TTC549 (cell line): ENCODE measurements at regions not wholly inside any gene's neighbourhood (a gene's known extent, or its start where the extent isn't known, plus 50 kb on each side); places are given as distances from the start of the nearest gene placed in this dataset.
A peak's percentile ranks its signal among the peaks of the same experiment; 100 is the strongest.
"Not testable (repeated sequence)": the region's sequence is repeated elsewhere in the genome, so short reads cannot be mapped to it uniquely, and the experiment has no call there.

ENCODE experiments used
- FAIRE-seq: peaks from 2 replicates; lab custom pipeline; 2012; peaks lifted over from hg19 to GRCh38; lab: Jason Lieb, UNC

- FAIRE-seq, result no peak
These were observed 144.3 kb downstream of the FCRL5 start for GRCh38 chr1:157407917-157408525.

DNA sequence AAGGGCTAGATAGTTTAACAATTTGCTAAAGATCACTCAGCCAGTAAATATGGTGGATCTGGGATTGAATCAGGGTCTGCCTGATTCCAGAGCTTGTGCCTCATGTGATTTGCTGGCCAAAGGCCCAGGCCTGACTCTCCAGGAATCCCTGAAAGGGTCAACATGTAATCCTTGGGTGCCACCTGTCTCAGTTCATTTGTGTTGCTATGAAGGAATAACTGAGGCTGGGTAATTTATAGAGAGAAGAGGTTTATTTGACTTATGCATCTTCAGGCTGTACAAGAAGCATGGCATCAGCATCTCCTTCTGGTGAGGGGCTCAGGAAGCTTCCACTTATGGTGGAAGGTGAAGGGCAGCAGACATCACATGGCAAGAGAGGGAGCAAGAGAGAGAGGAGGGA is 144.9 kb downstream of the FCRL5 start:
- no peak for FAIRE-seq

DNA sequence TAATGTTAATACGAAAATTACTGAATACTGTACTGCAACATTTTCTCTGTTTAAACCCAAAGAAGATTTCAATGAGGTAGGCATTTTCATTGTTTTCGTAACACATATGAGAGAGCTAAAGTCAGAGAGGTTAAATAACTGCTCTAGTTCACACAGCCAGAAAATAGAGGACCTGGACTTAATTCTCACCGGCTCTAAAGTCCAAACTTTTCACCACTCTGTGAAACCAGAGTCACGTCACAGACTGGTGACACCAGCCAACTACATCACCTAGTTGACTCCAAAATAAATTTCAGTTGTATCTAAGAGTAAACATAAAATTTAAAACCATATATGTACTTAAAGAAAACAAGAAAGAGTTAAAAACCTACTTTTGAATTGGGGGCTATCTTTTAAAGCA is 146.7 kb downstream of the FCRL5 start:
- FAIRE-seq, result no peak

GRCh38 chr1:157404614-157405013 is 147.7 kb downstream of the FCRL5 start:
- FAIRE-seq, result no peak

GRCh38 chr1:157404063-157404501 is 148.2 kb downstream of the FCRL5 start:
- no peak for FAIRE-seq

GRCh38 chr1:157403608-157404007 is 148.7 kb downstream of the FCRL5 start:
- FAIRE-seq, result no peak

DNA sequence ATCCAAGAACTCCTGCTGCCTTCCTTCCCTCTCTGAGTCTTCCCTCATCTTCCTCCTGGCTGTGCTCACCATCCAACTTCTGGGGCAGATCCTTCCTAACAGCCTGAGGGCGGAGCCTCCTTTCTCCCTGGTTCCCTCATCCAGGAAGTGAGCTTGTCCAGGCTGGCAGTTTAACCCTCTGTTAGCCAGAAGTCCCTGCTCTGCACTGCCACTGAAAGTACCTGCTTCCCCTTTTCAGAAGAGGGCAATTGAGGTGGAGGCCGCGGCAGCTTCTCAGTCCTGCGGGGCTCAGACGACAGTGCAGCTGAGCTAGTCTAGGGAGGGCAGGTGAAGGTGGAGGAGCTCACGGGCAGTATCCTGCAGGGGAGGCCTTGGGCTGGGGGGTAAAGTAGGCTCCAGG is 149.1 kb downstream of the FCRL5 start:
- FAIRE-seq, result no peak

DNA sequence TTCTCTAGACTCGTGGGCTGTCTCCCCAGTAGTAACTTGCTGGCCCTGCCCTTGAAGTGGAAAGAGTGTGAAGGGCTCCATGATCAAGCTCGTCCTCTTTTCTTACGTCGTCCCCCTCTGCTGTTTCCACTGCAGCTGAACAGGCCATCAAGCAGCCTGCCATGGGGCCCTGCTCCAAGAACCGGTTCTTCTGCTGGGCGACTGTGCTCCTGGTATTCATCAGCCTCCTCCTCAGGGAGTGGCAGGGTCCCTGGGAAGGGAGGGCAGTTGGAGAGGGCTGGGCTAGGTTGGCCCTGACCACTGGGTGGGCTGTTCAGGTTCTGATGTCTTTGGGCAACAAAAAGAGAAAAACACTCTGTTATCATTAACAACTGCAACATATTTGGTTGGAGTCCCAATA is 151.5 kb downstream of the FCRL5 start:
- no peak for FAIRE-seq

DNA sequence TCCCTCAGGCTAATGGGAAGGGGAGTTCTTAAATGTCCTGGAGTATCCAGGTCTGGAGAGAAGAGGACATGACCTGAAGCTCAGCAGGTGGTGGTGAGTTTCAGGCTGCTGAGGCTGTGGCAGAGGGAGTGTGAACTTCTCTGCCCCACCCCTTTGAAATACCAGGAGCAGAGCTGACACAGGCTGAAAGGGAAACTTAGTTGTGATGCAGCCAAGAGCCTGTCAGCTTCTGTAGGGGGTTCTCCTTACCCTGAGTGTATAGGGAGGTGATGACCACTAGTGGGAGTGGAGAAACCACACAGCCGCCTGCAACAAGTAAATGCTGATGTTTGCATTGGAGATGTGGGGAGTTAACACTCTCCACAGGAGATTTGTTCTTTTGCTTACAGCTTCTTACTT is 152.3 kb downstream of the FCRL5 start:
- FAIRE-seq, result no peak

GRCh38 chr1:157399343-157399983 is 152.9 kb downstream of the FCRL5 start:
- no peak for FAIRE-seq

DNA sequence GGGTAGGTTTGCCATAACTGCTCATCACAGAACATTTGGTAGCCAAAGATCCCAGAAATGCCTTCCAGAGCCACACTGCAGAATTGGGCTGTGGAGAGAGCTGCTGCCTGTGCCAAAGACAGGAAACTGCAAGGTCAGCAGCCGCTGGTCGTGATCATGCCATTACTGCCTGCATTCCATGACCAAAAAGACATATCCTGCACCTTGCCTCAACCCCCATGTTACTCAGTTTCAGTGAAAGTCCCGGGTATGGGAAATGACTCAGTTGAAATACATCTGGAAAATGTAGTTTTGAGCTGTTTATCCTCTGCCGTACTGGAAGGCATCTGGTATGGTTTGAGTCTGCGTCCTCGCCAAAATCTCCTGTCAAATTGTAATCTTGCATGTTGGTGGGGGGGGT is 161.7 kb downstream of the FCRL5 start:
- no peak for FAIRE-seq

DNA sequence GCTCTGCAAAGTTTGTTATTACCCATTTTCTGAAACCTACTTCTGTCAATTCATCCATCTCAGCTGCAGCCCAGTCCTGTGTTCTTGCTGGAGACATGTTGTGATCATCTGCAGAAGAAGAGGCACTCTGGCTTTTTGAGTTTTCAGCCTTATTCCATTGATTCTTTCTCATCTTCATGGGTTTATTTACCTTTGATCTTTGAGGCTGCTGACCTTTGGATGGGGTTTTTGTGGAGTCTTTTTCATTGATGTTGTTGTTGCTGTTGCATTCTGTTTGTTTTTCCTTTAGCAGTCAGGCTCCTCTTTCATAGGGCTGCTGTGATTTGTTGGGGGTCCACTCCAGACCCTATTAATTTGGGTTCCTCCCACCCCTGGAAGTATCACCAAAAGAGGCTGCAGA is 164.3 kb downstream of the FCRL5 start:
- FAIRE-seq, result no peak

- FAIRE-seq, result no peak
These were observed 168.1 kb downstream of the FCRL5 start for GRCh38 chr1:157384258-157384657.

GRCh38 chr1:157382351-157382750 is 170.0 kb downstream of the FCRL5 start:
- no peak for FAIRE-seq

- no peak for FAIRE-seq
These were observed 171.8 kb downstream of the FCRL5 start for GRCh38 chr1:157380523-157380922.

GRCh38 chr1:157377280-157377713 is 175.0 kb downstream of the FCRL5 start:
- FAIRE-seq, result peak; percentile 80

GRCh38 chr1:157376681-157377080 is 175.6 kb downstream of the FCRL5 start:
- FAIRE-seq, result no peak

DNA sequence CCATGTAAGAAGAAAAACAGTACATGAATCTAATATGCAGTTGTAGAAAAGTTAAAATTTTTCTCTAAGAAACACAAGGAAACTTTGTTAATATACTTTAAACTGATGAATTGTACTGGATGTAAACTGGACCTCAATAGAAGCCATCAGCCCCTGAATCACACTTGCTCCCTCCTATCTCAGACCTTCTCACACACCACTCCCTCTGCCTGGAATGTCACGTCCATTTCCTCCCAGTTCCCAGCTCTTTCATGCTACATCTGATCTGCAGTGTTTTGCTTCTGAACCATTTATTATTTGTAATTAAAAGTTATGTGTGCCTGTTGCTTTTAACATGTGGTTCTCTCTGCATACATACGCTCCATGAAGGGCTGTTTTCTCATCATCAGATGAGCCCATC is 180.0 kb downstream of the FCRL5 start:
- not testable (repeated sequence) for FAIRE-seq

- no peak for FAIRE-seq
These were observed 180.5 kb downstream of the FCRL5 start for GRCh38 chr1:157371826-157372225.

DNA sequence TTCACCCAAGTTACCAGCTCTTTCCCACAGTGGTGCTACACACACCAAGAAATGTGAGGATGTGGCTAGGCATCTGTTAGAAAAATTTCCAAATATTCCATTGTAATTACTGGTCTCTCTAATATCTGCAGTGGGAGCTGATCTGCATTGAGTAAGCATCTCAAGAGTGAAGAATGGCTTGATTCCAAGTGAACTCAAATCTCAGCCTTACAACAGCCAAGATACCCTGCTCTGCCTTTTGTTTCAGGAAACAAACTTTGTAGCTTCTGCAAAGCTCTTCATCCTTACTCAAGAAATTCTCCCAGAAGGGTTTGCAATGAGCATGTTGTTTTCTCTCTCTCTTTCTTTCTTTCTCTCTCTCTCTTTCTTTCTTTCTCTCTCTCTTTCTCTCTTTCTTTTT is 181.1 kb downstream of the FCRL5 start:
- no peak for FAIRE-seq

- no peak for FAIRE-seq
These were observed 181.6 kb downstream of the FCRL5 start for GRCh38 chr1:157370698-157371097.

- FAIRE-seq, result peak; percentile 94
These were observed 182.3 kb downstream of the FCRL5 start for GRCh38 chr1:157369808-157370521.

DNA sequence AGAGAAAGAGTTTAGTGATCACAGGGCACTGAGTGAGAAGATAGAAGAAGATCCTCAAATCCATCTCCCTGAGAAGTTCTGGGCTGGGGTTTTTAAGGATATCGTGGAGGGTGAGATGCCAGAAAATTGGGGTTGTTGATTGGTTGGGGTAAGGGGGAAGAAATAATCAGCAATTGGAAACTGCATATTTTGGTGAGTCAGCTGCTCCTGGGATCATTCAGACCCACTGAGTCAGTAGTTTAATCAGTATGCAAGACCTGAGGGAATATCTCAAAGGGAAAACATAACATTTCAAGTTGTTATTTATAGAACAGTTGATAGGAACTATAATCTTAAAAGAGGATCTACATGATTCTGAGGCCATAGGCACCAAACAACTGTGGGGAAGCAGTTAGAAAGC is 183.4 kb downstream of the FCRL5 start:
- FAIRE-seq, result not testable (repeated sequence)

DNA sequence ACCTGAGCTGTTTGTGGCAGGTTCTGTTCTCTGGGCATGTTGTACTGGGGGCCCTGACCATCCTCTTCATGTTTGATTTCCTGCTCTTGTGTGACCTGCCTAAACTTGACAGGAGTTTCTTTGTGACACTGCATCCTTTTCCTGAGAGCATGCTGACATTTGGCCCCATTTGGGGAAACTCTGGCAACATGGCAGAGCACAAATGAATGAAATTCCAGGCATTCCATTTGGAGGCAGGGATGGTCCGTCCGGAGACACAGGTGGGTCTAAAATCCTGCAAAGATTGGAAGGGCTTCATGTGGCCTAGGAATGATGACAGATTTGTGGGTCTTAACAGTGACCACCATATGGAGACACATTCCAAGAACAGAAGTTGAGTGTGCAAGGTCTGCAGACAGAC is 184.0 kb downstream of the FCRL5 start:
- no peak for FAIRE-seq
